PC-3 (cell line): ENCODE measurements at regions not wholly inside any gene's neighbourhood (a gene's known extent, or its start where the extent isn't known, plus 50 kb on each side); places are given as distances from the start of the nearest gene placed in this dataset.

ENCODE experiments used
- CTCF ChIP-seq: fragments of 300-600 bp; sonication (generic); conservative IDR thresholded peaks from 2 replicates; pipeline ENCODE4 v1.5.1; 2017; ENCODE audit warnings: antibody characterized with exemption, low read depth, mild to moderate bottlenecking, low read length
- EZH2 ChIP-seq: fragments of 300-600 bp; sonication (generic); IDR thresholded peaks from one replicate; pipeline ENCODE4 v1.6.1; 2017; ENCODE audit warnings: antibody characterized with exemption, mild to moderate bottlenecking, low read length; ENCODE audit not compliant: unreplicated experiment
- EZH2phosphoT487 ChIP-seq: fragments of 300-600 bp; sonication (generic); IDR thresholded peaks from 2 replicates; pipeline ENCODE4 v1.6.1; 2018; ENCODE audit warnings: mild to moderate bottlenecking, antibody characterized with exemption, low read length, borderline replicate concordance

DNA sequence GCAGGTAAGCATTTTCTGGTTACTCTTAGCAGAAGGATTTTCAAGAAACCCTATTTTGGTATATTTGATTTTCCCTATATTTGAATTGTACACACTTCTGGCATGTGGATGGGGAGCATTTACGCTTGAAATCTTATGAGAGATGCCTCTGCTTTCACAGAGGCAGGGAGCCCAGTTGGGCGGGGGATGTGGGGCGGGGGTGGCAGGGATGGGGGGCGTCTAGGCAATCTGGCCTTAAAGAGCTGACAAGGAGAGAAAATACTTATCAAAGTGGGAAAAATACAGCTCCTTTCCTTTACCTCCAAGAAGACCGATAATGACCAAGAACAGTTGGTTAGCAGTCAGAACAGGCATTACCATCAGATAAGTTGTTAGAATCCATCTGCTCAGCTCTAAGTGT lies 79.1 kb upstream of the NUDT7 start:
- no peak for TF ChIP-seq CTCF
- no peak for TF ChIP-seq EZH2phosphoT487
- no peak for TF ChIP-seq EZH2
